ENCODE measurements at regions not wholly inside any gene's neighbourhood (a gene's known extent, or its start where the extent isn't known, plus 50 kb on each side); places are given as distances from the start of the nearest gene placed in this dataset.
A peak's percentile ranks its signal among the peaks of the same experiment; 100 is the strongest.

GRCh38 chr11:92897487-92897886, 72.0 kb upstream of the MTNR1B start:
- Histone ChIP-seq H3K79me2 (replicated peaks; ENCODE audit: insufficient read depth, low read length) (no peaks in the 10 kb centered on the region), H3K4me3 (ENCODE audit: low read length) (no peak overlapping the region), H3K9me3 (ENCODE audit: low read length) (no peaks in the 10 kb centered on the region), H3K9ac (ENCODE audit: low read length) (no peak overlapping the region), H3K9me2 (ENCODE audit: insufficient read depth, low read length) (no peaks in the 10 kb centered on the region), H3K27ac (ENCODE audit: low read length) (no peak overlapping the region), H3K4me2 (ENCODE audit: low read length) (no peak overlapping the region), H3K27me3 (ENCODE audit: insufficient read depth, low read depth, low read length) (no peaks in the 10 kb centered on the region), H3K36me3 (ENCODE audit: insufficient read depth, low read length) (no peaks in the 10 kb centered on the region), H4K20me1 (ENCODE audit: insufficient read depth) (no peaks in the 10 kb centered on the region), H2AFZ (ENCODE audit: low read depth, low read length) (no peak overlapping the region), H3F3A (ENCODE audit: insufficient read depth, low read length, poor library complexity, severe bottlenecking) (no peaks in the 10 kb centered on the region)
- TF ChIP-seq REST (IDR thresholded peaks at IDR 0.05; ENCODE audit: borderline replicate concordance): no peak
- TF ChIP-seq EZH2 (IDR thresholded peaks at IDR 0.05; ENCODE audit: borderline replicate concordance, insufficient read depth, low read length, poor library complexity, severe bottlenecking): no peak
- TF ChIP-seq CTCF (IDR thresholded peaks at IDR 0.05; ENCODE audit: poor library complexity, severe bottlenecking): no peak
- no peak for TF ChIP-seq POLR2AphosphoS5 (IDR thresholded peaks at IDR 0.05)

GRCh38 chr11:92902417-92902816, 67.0 kb upstream of the MTNR1B start:
- no peak overlapping the region for H3K9ac ChIP-seq (ENCODE audit: low read length)
- H3K4me2 ChIP-seq (ENCODE audit: low read length): no peak overlapping the region
- TF ChIP-seq MXI1 (conservative IDR thresholded peaks at IDR 0.05; ENCODE audit: poor library complexity, severe bottlenecking): no peak
- TF ChIP-seq TAF1 (IDR thresholded peaks at IDR 0.05; ENCODE audit: low read depth): no peak
- TF ChIP-seq RAD21 (conservative IDR thresholded peaks at IDR 0.05): no peak
- TF ChIP-seq EP300 (conservative IDR thresholded peaks at IDR 0.05; ENCODE audit: poor library complexity, severe bottlenecking): no peak
- no peak for TF ChIP-seq EZH2 (IDR thresholded peaks at IDR 0.05; ENCODE audit: borderline replicate concordance, insufficient read depth, low read length, poor library complexity, severe bottlenecking)
- no peak overlapping the region for H2AFZ ChIP-seq (ENCODE audit: low read depth, low read length)
- H3K79me2 ChIP-seq (replicated peaks; ENCODE audit: insufficient read depth, low read length): no peaks in the 10 kb centered on the region
- H3K36me3 ChIP-seq (ENCODE audit: insufficient read depth, low read length): no peaks in the 10 kb centered on the region
- no peaks in the 10 kb centered on the region for H3K27me3 ChIP-seq (ENCODE audit: insufficient read depth, low read depth, low read length)
- no peaks in the 10 kb centered on the region for H4K20me1 ChIP-seq (ENCODE audit: insufficient read depth)
- no peaks in the 10 kb centered on the region for H3K9me2 ChIP-seq (ENCODE audit: insufficient read depth, low read length)
- H3K4me3 ChIP-seq (ENCODE audit: low read length): no peak overlapping the region
- no peaks in the 10 kb centered on the region for H3F3A ChIP-seq (ENCODE audit: insufficient read depth, low read length, poor library complexity, severe bottlenecking)
- peak overlapping the region; percentile 43 for H3K27ac ChIP-seq (ENCODE audit: low read length)
- no peaks in the 10 kb centered on the region for H3K9me3 ChIP-seq (ENCODE audit: low read length)

GRCh38 chr11:92907671-92908070, 61.8 kb upstream of the MTNR1B start:
- Histone ChIP-seq H4K20me1 (ENCODE audit: insufficient read depth) (no peaks in the 10 kb centered on the region), H2AFZ (ENCODE audit: low read depth, low read length) (no peak overlapping the region), H3K4me3 (ENCODE audit: low read length) (no peak overlapping the region), H3K79me2 (replicated peaks; ENCODE audit: insufficient read depth, low read length) (no peaks in the 10 kb centered on the region), H3K9me2 (ENCODE audit: insufficient read depth, low read length) (no peaks in the 10 kb centered on the region), H3K27me3 (ENCODE audit: insufficient read depth, low read depth, low read length) (no peaks in the 10 kb centered on the region), H3K27ac (ENCODE audit: low read length) (no peak overlapping the region), H3K9ac (ENCODE audit: low read length) (no peak overlapping the region), H3F3A (ENCODE audit: insufficient read depth, low read length, poor library complexity, severe bottlenecking) (no peaks in the 10 kb centered on the region), H3K36me3 (ENCODE audit: insufficient read depth, low read length) (no peaks in the 10 kb centered on the region), H3K9me3 (ENCODE audit: low read length) (no peaks in the 10 kb centered on the region), H3K4me2 (ENCODE audit: low read length) (no peak overlapping the region)
- TF ChIP-seq REST (IDR thresholded peaks at IDR 0.05; ENCODE audit: borderline replicate concordance) (no peak), POLR2AphosphoS5 (IDR thresholded peaks at IDR 0.05) (no peak), MXI1 (conservative IDR thresholded peaks at IDR 0.05; ENCODE audit: poor library complexity, severe bottlenecking) (no peak), EP300 (conservative IDR thresholded peaks at IDR 0.05; ENCODE audit: poor library complexity, severe bottlenecking) (no peak), TAF1 (IDR thresholded peaks at IDR 0.05; ENCODE audit: low read depth) (no peak), EZH2 (IDR thresholded peaks at IDR 0.05; ENCODE audit: borderline replicate concordance, insufficient read depth, low read length, poor library complexity, severe bottlenecking) (no peak), CTCF (IDR thresholded peaks at IDR 0.05; ENCODE audit: poor library complexity, severe bottlenecking) (no peak), SMC3 (conservative IDR thresholded peaks at IDR 0.05; ENCODE audit: poor library complexity) (no peak), RAD21 (conservative IDR thresholded peaks at IDR 0.05) (no peak)

All from neural cell (in vitro differentiated cells).